SU-DHL-6 (cell line): ENCODE measurements at regions not wholly inside any gene's neighbourhood (a gene's known extent, or its start where the extent isn't known, plus 50 kb on each side); places are given as distances from the start of the nearest gene placed in this dataset.

Source experiments
- H2AFZ ChIP-seq: fragments of 200-600 bp; sonication (generic); 2 replicates; pipeline ENCODE4 v1.6.1; 2014; ENCODE audit warnings: low read depth, mild to moderate bottlenecking, moderate library complexity, mixed read lengths, antibody characterized with exemption, low read length; ENCODE audit not compliant: severe bottlenecking
- H3F3A ChIP-seq: fragments of 200-600 bp; shearing (Covaris generic); 2 replicates; pipeline ENCODE4 v1.6.0; 2016; ENCODE audit warnings: antibody characterized with exemption, mild to moderate bottlenecking; ENCODE audit not compliant: insufficient read depth
- H3K27ac ChIP-seq: fragments of 200-600 bp; sonication (generic); 2 replicates; pipeline ENCODE4 v1.5.1; 2016; ENCODE audit warnings: low read depth, mild to moderate bottlenecking, low read length, moderate library complexity, mixed read lengths
- H3K27me3 ChIP-seq: fragments of 200-600 bp; sonication (generic), shearing (Covaris generic); 2 replicates; pipeline ENCODE4 v1.6.0; 2014; ENCODE audit warnings: mild to moderate bottlenecking, low read length
- H3K36me3 ChIP-seq: fragments of 200-600 bp; sonication (generic); 2 replicates; pipeline ENCODE4 v1.6.1; 2014; ENCODE audit warnings: mild to moderate bottlenecking, low read length, mixed read lengths
- H3K4me2 ChIP-seq: fragments of 300-600, 200-600 bp; shearing (Covaris generic), sonication (generic); 2 replicates; pipeline ENCODE4 v1.6.0; 2014; ENCODE audit warnings: low read length, low read depth, mild to moderate bottlenecking; ENCODE audit not compliant: poor library complexity, severe bottlenecking
- H3K4me3 ChIP-seq: fragments of 200-600 bp; sonication (generic); 2 replicates; pipeline ENCODE4 v1.5.1; 2014; ENCODE audit warnings: antibody characterized with exemption, low read length, mild to moderate bottlenecking, mixed read lengths; ENCODE audit not compliant: insufficient read depth, poor library complexity, severe bottlenecking
- H3K79me2 ChIP-seq: fragments of 200-600 bp; sonication (generic); 2 replicates; pipeline ENCODE4 v1.6.1; 2014; ENCODE audit warnings: mild to moderate bottlenecking, low read length, moderate library complexity; ENCODE audit not compliant: insufficient read depth
- H3K9ac ChIP-seq: fragments of 200-600 bp; sonication (generic); 2 replicates; pipeline ENCODE4 v1.7.0; 2014; ENCODE audit warnings: mild to moderate bottlenecking, low read length
- H3K9me2 ChIP-seq: fragments of 200-600 bp; sonication (generic); replicated peaks from 2 replicates; pipeline ENCODE4 v1.6.1; 2014; ENCODE audit warnings: low read length; ENCODE audit not compliant: insufficient read depth
- H3K9me3 ChIP-seq: fragments of 200-600 bp; sonication (generic); 2 replicates; pipeline ENCODE4 v1.6.1; 2014; ENCODE audit warnings: low read length, mixed read lengths; ENCODE audit not compliant: insufficient read depth
- H4K20me1 ChIP-seq: fragments of 200-600 bp; sonication (generic); 2 replicates; pipeline ENCODE4 v1.6.1; 2014; ENCODE audit warnings: low read depth, mild to moderate bottlenecking, antibody characterized with exemption, low read length, moderate library complexity, mixed read lengths
- EZH2phosphoT487 ChIP-seq: fragments of 200-600 bp; sonication (generic), shearing (Covaris generic); conservative IDR thresholded peaks from 2 replicates; pipeline ENCODE4 v1.6.1; 2018; ENCODE audit warnings: mild to moderate bottlenecking, antibody characterized with exemption, low read length, moderate library complexity, mixed read lengths
- TF ChIP-seq, protein P1 (sequence below): fragments of 200-600 bp; sonication (generic); IDR thresholded peaks from one replicate; pipeline ENCODE4 v1.5.1; 2017; ENCODE audit warnings: antibody characterized with exemption, mild to moderate bottlenecking, low read length, moderate library complexity; ENCODE audit not compliant: insufficient read depth, poor library complexity, severe bottlenecking

DNA sequence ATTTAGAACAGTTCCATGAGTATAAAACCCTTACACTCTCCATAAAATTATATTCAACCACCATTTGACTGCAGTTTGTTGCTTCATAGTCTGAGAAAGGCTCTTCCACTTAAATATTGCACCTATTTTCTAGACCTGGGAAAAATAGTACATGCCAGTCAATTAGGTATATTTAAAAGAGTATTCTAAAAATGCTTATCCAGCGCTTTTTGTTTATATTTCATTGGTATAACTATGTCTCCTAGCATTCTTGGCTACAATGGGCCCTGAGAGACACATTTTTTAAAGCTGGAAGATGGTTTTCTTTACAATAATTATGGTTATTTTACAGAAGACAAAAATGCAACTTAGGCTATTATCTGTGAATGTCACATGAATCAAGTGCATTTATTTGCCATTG lies 439.4 kb downstream of the KCNJ18 start:
- Histone ChIP-seq H3K9me2 (no peaks in the 10 kb centered on the region), H3K27ac (no peak overlapping the region), H3K9ac (no peak overlapping the region), H3K27me3 (no peaks in the 10 kb centered on the region), H3K9me3 (no peaks in the 10 kb centered on the region), H3K4me3 (no peak overlapping the region), H3K36me3 (peaks cover 6% of the 10 kb centered on the region; the same call in 1 of the 2 replicates), H2AFZ (no peak overlapping the region), H3K4me2 (no peak overlapping the region), H3K79me2 (no peaks in the 10 kb centered on the region), H4K20me1 (no peaks in the 10 kb centered on the region), H3F3A (no peaks in the 10 kb centered on the region; the same call in 1 of the 2 replicates)
- TF ChIP-seq, protein P1, sequence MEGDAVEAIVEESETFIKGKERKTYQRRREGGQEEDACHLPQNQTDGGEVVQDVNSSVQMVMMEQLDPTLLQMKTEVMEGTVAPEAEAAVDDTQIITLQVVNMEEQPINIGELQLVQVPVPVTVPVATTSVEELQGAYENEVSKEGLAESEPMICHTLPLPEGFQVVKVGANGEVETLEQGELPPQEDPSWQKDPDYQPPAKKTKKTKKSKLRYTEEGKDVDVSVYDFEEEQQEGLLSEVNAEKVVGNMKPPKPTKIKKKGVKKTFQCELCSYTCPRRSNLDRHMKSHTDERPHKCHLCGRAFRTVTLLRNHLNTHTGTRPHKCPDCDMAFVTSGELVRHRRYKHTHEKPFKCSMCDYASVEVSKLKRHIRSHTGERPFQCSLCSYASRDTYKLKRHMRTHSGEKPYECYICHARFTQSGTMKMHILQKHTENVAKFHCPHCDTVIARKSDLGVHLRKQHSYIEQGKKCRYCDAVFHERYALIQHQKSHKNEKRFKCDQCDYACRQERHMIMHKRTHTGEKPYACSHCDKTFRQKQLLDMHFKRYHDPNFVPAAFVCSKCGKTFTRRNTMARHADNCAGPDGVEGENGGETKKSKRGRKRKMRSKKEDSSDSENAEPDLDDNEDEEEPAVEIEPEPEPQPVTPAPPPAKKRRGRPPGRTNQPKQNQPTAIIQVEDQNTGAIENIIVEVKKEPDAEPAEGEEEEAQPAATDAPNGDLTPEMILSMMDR = no peak
- no peak for TF ChIP-seq EZH2phosphoT487

- Histone ChIP-seq H3K79me2 (no peaks in the 10 kb centered on the region), H3K4me3 (no peak overlapping the region), H3F3A (no peaks in the 10 kb centered on the region), H3K4me2 (no peak overlapping the region), H4K20me1 (no peaks in the 10 kb centered on the region), H3K9me2 (no peaks in the 10 kb centered on the region), H3K9ac (no peak overlapping the region), H3K9me3 (no peaks in the 10 kb centered on the region), H2AFZ (peak overlapping the region; percentile 0), H3K27me3 (no peaks in the 10 kb centered on the region), H3K36me3 (0 out of 2 replicates have a peak, but pooled peaks cover 3% of the 10 kb centered on the region), H3K27ac (no peak overlapping the region)
- TF ChIP-seq, protein P1 = no peak
- no peak for TF ChIP-seq EZH2phosphoT487
These were observed 446.6 kb downstream of the KCNJ18 start for GRCh38 chr17:22138861-22139469.

DNA sequence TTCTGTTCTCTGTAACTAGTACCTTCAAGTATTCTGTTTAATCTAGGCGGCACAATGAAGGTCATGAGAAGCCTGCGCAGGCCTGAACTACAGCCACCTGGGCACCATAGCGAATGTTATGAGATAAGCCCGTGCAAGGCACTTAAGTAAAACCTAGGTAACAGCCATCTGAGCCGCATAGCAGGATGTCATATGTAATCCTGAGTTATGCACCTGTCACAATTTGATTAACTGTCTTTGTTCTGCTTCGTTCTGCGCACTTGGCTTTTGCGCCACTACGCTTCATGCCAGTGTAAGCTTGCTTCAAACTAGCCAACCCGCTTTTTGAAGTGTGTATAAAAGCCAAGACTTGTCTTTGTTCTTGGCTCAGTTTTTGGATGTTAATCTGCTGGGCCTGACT lies 449.8 kb downstream of the KCNJ18 start:
- Histone ChIP-seq H3K4me2 (no peak overlapping the region), H3K4me3 (no peak overlapping the region), H3K36me3 (0 out of 2 replicates have a peak, but pooled peaks cover 3% of the 10 kb centered on the region), H3K9me3 (no peaks in the 10 kb centered on the region), H3K27ac (no peak overlapping the region), H3K9me2 (no peaks in the 10 kb centered on the region), H3K27me3 (no peaks in the 10 kb centered on the region), H4K20me1 (no peaks in the 10 kb centered on the region), H3K79me2 (no peaks in the 10 kb centered on the region), H3F3A (no peaks in the 10 kb centered on the region), H2AFZ (peak overlapping the region; percentile 36), H3K9ac (no peak overlapping the region)
- TF ChIP-seq, protein P1 = no peak
- TF ChIP-seq EZH2phosphoT487 = no peak
